ENCODE measurements at regions not wholly inside any gene's neighbourhood (a gene's known extent, or its start where the extent isn't known, plus 50 kb on each side); places are given as distances from the start of the nearest gene placed in this dataset.

- TF ChIP-seq CTCF (IDR thresholded peaks at IDR 0.05; ENCODE audit: borderline replicate concordance, extremely low read depth, low read length, poor library complexity, severe bottlenecking) (no peak), EZH2 (IDR thresholded peaks at IDR 0.05; ENCODE audit: borderline replicate concordance, low read depth, low read length, severe bottlenecking) (no peak)
These were observed 230.2 kb upstream of the DIO3 start for GRCh38 chr14:101331141-101331525.
